ENCODE measurements at regions not wholly inside any gene's neighbourhood (a gene's known extent, or its start where the extent isn't known, plus 50 kb on each side); places are given as distances from the start of the nearest gene placed in this dataset.

DNA sequence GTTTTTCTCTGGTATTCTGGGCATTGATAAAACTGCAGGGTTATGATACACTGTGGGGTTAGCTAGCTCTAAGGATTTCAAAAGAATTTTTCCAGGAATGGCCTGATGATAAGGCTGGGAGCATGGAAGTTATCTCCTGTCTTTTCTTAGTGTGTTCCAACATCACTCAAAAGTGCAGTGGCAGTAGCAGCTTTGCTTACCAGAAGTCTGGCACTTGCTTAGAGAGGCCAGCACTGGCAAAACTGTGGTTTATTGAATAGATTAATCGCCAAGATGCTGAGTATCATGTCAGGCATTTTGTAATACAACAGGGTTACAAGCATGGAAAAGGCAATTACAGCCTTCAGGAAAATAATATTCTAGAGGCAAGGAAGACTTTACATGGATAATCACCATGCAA is 719.5 kb upstream of the GJE1 start:
- TF ChIP-seq, protein P1, sequence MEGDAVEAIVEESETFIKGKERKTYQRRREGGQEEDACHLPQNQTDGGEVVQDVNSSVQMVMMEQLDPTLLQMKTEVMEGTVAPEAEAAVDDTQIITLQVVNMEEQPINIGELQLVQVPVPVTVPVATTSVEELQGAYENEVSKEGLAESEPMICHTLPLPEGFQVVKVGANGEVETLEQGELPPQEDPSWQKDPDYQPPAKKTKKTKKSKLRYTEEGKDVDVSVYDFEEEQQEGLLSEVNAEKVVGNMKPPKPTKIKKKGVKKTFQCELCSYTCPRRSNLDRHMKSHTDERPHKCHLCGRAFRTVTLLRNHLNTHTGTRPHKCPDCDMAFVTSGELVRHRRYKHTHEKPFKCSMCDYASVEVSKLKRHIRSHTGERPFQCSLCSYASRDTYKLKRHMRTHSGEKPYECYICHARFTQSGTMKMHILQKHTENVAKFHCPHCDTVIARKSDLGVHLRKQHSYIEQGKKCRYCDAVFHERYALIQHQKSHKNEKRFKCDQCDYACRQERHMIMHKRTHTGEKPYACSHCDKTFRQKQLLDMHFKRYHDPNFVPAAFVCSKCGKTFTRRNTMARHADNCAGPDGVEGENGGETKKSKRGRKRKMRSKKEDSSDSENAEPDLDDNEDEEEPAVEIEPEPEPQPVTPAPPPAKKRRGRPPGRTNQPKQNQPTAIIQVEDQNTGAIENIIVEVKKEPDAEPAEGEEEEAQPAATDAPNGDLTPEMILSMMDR (IDR thresholded peaks at IDR 0.05; ENCODE audit: insufficient read depth, low read depth, low read length, missing control alignments): no peak
- no peak overlapping the region for H3K4me3 ChIP-seq (ENCODE audit: low read depth, low read length)
- DNase-seq (ENCODE audit: low read depth): no peak

DNA sequence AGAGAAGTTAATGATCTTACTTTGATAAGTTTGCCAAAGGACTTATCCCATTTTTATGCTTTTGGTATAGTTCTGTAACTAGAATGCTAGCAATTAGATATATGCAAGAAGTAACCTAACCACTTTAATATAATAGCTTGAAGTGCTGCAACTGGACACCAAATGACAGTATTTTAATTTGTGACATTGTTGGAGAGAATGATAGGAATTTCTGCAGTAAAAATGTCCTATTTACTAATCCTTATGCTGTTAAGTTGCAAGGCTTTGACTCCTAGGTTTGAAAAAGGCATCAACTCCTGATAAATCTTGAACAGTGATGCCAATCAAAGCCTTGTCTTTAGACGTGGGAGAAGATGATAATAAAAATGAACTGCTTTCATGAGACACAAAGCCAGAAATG is 726.0 kb upstream of the GJE1 start:
- no peak for DNase-seq (ENCODE audit: low read depth)
- TF ChIP-seq, protein P1 (IDR thresholded peaks at IDR 0.05; ENCODE audit: insufficient read depth, low read depth, low read length, missing control alignments): no peak
- no peak overlapping the region for H3K4me3 ChIP-seq (ENCODE audit: low read depth, low read length)

GRCh38 chr6:141403827-141404226 is 728.9 kb upstream of the GJE1 start:
- no peak for DNase-seq (ENCODE audit: low read depth)
- TF ChIP-seq, protein P1 (IDR thresholded peaks at IDR 0.05; ENCODE audit: insufficient read depth, low read depth, low read length, missing control alignments): no peak
- H3K4me3 ChIP-seq (ENCODE audit: low read depth, low read length): no peak overlapping the region

DNA sequence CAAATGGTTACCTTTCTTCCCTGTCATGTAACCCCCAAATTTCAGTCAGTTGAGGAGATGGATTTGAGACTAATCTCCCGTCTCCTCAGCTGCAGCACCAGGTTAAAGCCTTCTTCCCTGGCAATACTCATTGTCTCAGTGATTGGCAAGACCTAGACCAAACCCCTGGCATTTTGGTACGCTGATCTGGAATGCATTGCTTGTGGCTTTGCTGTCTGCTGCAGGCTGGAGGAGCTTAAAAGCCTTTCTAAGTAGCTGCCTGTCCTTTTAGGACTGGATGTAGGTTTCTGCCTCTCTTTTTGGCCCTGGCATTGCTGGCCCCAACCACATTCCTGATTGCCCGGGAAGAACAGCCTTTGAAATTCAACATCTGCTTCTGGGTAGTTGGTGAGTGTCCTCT is 729.6 kb upstream of the GJE1 start:
- DNase-seq (ENCODE audit: low read depth): no peak
- TF ChIP-seq, protein P1 (IDR thresholded peaks at IDR 0.05; ENCODE audit: insufficient read depth, low read depth, low read length, missing control alignments): no peak
- no peak overlapping the region for H3K4me3 ChIP-seq (ENCODE audit: low read depth, low read length)

- no peak overlapping the region for H3K4me3 ChIP-seq (ENCODE audit: low read depth, low read length)
- TF ChIP-seq, protein P1 (IDR thresholded peaks at IDR 0.05; ENCODE audit: insufficient read depth, low read depth, low read length, missing control alignments): no peak
- no peak for DNase-seq (ENCODE audit: low read depth)
Measured at GRCh38 chr6:141402489-141402888, 730.2 kb upstream of the GJE1 start.

- no peak for DNase-seq (ENCODE audit: low read depth)
- TF ChIP-seq, protein P1 (IDR thresholded peaks at IDR 0.05; ENCODE audit: insufficient read depth, low read depth, low read length, missing control alignments): no peak
- H3K4me3 ChIP-seq (ENCODE audit: low read depth, low read length): no peak overlapping the region
Measured at GRCh38 chr6:141401851-141402250, 730.9 kb upstream of the GJE1 start.

DNA sequence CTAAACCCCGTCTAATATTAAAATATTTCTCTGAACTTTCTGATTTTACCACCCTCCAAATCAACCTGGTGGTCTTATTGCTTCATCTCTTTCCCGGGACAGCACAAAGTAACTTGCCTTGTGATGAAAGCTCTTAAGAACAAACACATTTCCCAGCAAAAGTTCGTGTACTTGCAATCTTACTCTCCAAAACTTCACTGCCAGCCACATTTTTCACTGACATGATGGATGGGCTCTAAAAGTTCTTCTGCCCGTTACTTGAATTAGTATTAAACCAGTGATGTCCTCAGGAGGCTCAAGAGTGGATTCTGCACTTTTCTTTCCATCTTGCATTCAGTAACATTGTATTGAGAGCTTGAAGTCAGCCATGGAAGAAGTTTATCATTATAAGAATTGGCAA is 731.6 kb upstream of the GJE1 start:
- TF ChIP-seq, protein P1 (IDR thresholded peaks at IDR 0.05; ENCODE audit: insufficient read depth, low read depth, low read length, missing control alignments): no peak
- H3K4me3 ChIP-seq (ENCODE audit: low read depth, low read length): no peak overlapping the region
- no peak for DNase-seq (ENCODE audit: low read depth)

All from GM12865 (cell line).